GM12892 (cell line): ENCODE measurements at regions not wholly inside any gene's neighbourhood (a gene's known extent, or its start where the extent isn't known, plus 50 kb on each side); places are given as distances from the start of the nearest gene placed in this dataset.

Experiments used
- POLR2A ChIP-seq: IDR thresholded peaks from 2 replicates; pipeline ENCODE4 v1.6.1; 2011; ENCODE audit warnings: low read depth, low read length, control low read depth
- TAF1 ChIP-seq: IDR thresholded peaks from 2 replicates; pipeline ENCODE4 v1.6.1; 2011; ENCODE audit warnings: low read depth, mild to moderate bottlenecking, control low read depth, low read length, borderline replicate concordance

- TF ChIP-seq TAF1 (no peak), POLR2A (no peak)
Observed at GRCh38 chr14:86221755-86222154, 691.8 kb downstream of the FLRT2 start.
